OCI-LY7 (cell line): ENCODE measurements at regions not wholly inside any gene's neighbourhood (a gene's known extent, or its start where the extent isn't known, plus 50 kb on each side); places are given as distances from the start of the nearest gene placed in this dataset.

ENCODE experiments used
- BruUV-seq: library from RNA; stranded (reverse); fragments of 400-500 nt; replicated peaks from 2 replicates; lab custom pipeline; 2021; lab: Mats Ljungman, UMichigan
- CTCF ChIA-PET: fragments of 300-600 bp; sonication (Branson Sonifier 250); formaldehyde crosslinking; loops from one replicate; lab custom pipeline; 2022; ENCODE audit warnings: antibody characterized with exemption; ENCODE audit not compliant: unreplicated experiment; lab: Charles Lee
- POLR2A ChIA-PET: fragments of 300-600 bp; sonication (Branson Sonifier 250); formaldehyde crosslinking; loops from one replicate; lab custom pipeline; 2022; ENCODE audit warnings: antibody characterized with exemption; lab: Charles Lee
- DNase-seq: peaks from one replicate; pipeline ENCODE4 v3.0.0-alpha.2; 2015; ENCODE audit warnings: low spot score
- H2AFZ ChIP-seq: fragments of 200-600 bp; sonication (generic), shearing (Covaris generic); 2 replicates; pipeline ENCODE4 v1.6.1; 2014; ENCODE audit warnings: mild to moderate bottlenecking, antibody characterized with exemption, low read length, moderate library complexity
- H3K27ac ChIP-seq: fragments of 200-600 bp; sonication (generic); 2 replicates; pipeline ENCODE4 v1.5.1; 2014; ENCODE audit warnings: mixed run types, low read depth, mild to moderate bottlenecking, moderate library complexity, low read length, inconsistent platforms; ENCODE audit not compliant: poor library complexity, severe bottlenecking
- H3K36me3 ChIP-seq: fragments of 200-600 bp; sonication (generic); 2 replicates; pipeline ENCODE4 v1.6.1; 2014; ENCODE audit warnings: mild to moderate bottlenecking, antibody characterized with exemption, low read length, moderate library complexity, mixed read lengths; ENCODE audit not compliant: insufficient read depth
- H3K4me1 ChIP-seq: fragments of 200-600 bp; sonication (generic); 2 replicates; pipeline ENCODE4 v1.5.1; 2014; ENCODE audit warnings: mild to moderate bottlenecking, low read length; ENCODE audit not compliant: insufficient read depth, poor library complexity, severe bottlenecking
- H3K4me2 ChIP-seq: fragments of 200-600 bp; sonication (generic); 2 replicates; pipeline ENCODE4 v1.6.1; 2014; ENCODE audit warnings: mild to moderate bottlenecking, low read length
- H3K4me3 ChIP-seq: fragments of 200-600 bp; sonication (generic); 2 replicates; pipeline ENCODE4 v1.5.1; 2014; ENCODE audit warnings: mild to moderate bottlenecking, low read depth, low read length; ENCODE audit not compliant: poor library complexity, severe bottlenecking
- H3K79me2 ChIP-seq: fragments of 200-600 bp; sonication (generic); 2 replicates; pipeline ENCODE4 v1.6.1; 2016; ENCODE audit warnings: low read depth, mild to moderate bottlenecking, low read length, moderate library complexity, mixed read lengths; ENCODE audit not compliant: insufficient read depth
- H3K9me2 ChIP-seq: fragments of 200-600 bp; sonication (generic); 2 replicates; pipeline ENCODE4 v1.6.1; 2016; ENCODE audit warnings: mild to moderate bottlenecking, low read length, mixed read lengths; ENCODE audit not compliant: insufficient read depth
- H3K9me3 ChIP-seq: fragments of 200-600 bp; sonication (generic); 2 replicates; pipeline ENCODE4 v1.6.1; 2014; ENCODE audit warnings: mild to moderate bottlenecking, mixed run types, low read length, mixed read lengths
- H4K20me1 ChIP-seq: fragments of 200-600 bp; sonication (generic); 2 replicates; pipeline ENCODE4 v1.6.1; 2014; ENCODE audit warnings: mild to moderate bottlenecking, antibody characterized with exemption, low read length, moderate library complexity, mixed read lengths; ENCODE audit not compliant: insufficient read depth
- CTCF ChIP-seq: fragments of 200-600 bp; sonication (generic); conservative IDR thresholded peaks from 2 replicates; pipeline ENCODE4 v1.5.1; 2014; ENCODE audit warnings: mild to moderate bottlenecking, antibody characterized with exemption, low read length, moderate library complexity, mixed read lengths
- EZH2phosphoT487 ChIP-seq: fragments of 200-600 bp; sonication (generic); IDR thresholded peaks from 2 replicates; pipeline ENCODE4 v1.6.1; 2018; ENCODE audit warnings: low read depth, borderline replicate concordance, mild to moderate bottlenecking, mixed run types, antibody characterized with exemption, low read length, moderate library complexity, mixed read lengths
- intact Hi-C: fragments of 100-400 bp; cut with micrococcal nuclease; formaldehyde crosslinking; loops from one replicate; pipeline ENCODE4 v1.10.0; 2022; ENCODE audit not compliant: unreplicated experiment

GRCh38 chr14:104353221-104353920, 215.0 kb downstream of the KIF26A start:
- Histone ChIP-seq H3K9me2 (no peaks in the 10 kb centered on the region), H2AFZ (no peak overlapping the region), H3K79me2 (no peaks in the 10 kb centered on the region), H3K36me3 (no peaks in the 10 kb centered on the region), H3K4me1 (no peaks in the 10 kb centered on the region), H3K4me3 (no peak overlapping the region), H3K27ac (no peak overlapping the region), H3K4me2 (no peak overlapping the region), H4K20me1 (no peaks in the 10 kb centered on the region), H3K9me3 (no peaks in the 10 kb centered on the region)
- no TSS peak for BruUV-seq
- TF ChIP-seq CTCF (no peak), EZH2phosphoT487 (no peak)
- POLR2A ChIA-PET = no interaction called here
- intact Hi-C loops = no loop called here
- CTCF ChIA-PET = no interaction called here
- DNase-seq = no peak

GRCh38 chr14:104353921-104354701, 215.7 kb downstream of the KIF26A start:
- no TSS peak for BruUV-seq
- TF ChIP-seq CTCF = no peak
- no peak for TF ChIP-seq EZH2phosphoT487
- intact Hi-C loops = no loop called here
- Histone ChIP-seq H2AFZ (no peak overlapping the region), H3K4me3 (no peak overlapping the region), H4K20me1 (no peaks in the 10 kb centered on the region), H3K4me1 (no peaks in the 10 kb centered on the region), H3K79me2 (no peaks in the 10 kb centered on the region), H3K9me2 (no peaks in the 10 kb centered on the region), H3K36me3 (no peaks in the 10 kb centered on the region), H3K4me2 (no peak overlapping the region), H3K27ac (no peak overlapping the region), H3K9me3 (no peaks in the 10 kb centered on the region)
- ChIA-PET CTCF (no interaction called here), POLR2A (no interaction called here)
- no peak for DNase-seq
